ENCODE measurements at regions not wholly inside any gene's neighbourhood (a gene's known extent, or its start where the extent isn't known, plus 50 kb on each side); places are given as distances from the start of the nearest gene placed in this dataset.

- no peak for DNase-seq
- TF ChIP-seq, protein P1, sequence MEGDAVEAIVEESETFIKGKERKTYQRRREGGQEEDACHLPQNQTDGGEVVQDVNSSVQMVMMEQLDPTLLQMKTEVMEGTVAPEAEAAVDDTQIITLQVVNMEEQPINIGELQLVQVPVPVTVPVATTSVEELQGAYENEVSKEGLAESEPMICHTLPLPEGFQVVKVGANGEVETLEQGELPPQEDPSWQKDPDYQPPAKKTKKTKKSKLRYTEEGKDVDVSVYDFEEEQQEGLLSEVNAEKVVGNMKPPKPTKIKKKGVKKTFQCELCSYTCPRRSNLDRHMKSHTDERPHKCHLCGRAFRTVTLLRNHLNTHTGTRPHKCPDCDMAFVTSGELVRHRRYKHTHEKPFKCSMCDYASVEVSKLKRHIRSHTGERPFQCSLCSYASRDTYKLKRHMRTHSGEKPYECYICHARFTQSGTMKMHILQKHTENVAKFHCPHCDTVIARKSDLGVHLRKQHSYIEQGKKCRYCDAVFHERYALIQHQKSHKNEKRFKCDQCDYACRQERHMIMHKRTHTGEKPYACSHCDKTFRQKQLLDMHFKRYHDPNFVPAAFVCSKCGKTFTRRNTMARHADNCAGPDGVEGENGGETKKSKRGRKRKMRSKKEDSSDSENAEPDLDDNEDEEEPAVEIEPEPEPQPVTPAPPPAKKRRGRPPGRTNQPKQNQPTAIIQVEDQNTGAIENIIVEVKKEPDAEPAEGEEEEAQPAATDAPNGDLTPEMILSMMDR (conservative IDR thresholded peaks at IDR 0.05) = no peak
- TF ChIP-seq EZH2 (IDR thresholded peaks at IDR 0.05; ENCODE audit: low read depth) = no peak
- no peak overlapping the region for H3K4me2 ChIP-seq
- H3K4me1 ChIP-seq (replicated peaks; ENCODE audit: insufficient read depth) = no peaks in the 10 kb centered on the region
- ChIA-PET CTCF (no interaction called here), POLR2A (ENCODE audit: unreplicated experiment) (no interaction called here)
- intact Hi-C loops (cut with micrococcal nuclease; ENCODE audit: unreplicated experiment) = no loop called here
- no peak overlapping the region for H2AFZ ChIP-seq
- no peaks in the 10 kb centered on the region for H3K9me2 ChIP-seq (ENCODE audit: insufficient read depth)
- BruUV-seq (replicated peaks) = no TSS peak
- H3K27me3 ChIP-seq (ENCODE audit: insufficient read depth, low read depth) = no peaks in the 10 kb centered on the region
- H3K9me3 ChIP-seq (ENCODE audit: insufficient read depth, low read depth) = no peaks in the 10 kb centered on the region
- no peaks in the 10 kb centered on the region for H3K36me3 ChIP-seq (ENCODE audit: low read depth)
- H3K4me3 ChIP-seq = no peak overlapping the region
- no peaks in the 10 kb centered on the region for H3F3A ChIP-seq (ENCODE audit: insufficient read depth, low read depth)
- H3K27ac ChIP-seq = no peak overlapping the region
- no peaks in the 10 kb centered on the region for H3K79me2 ChIP-seq (ENCODE audit: low read depth)
- no peaks in the 10 kb centered on the region for H4K20me1 ChIP-seq (ENCODE audit: insufficient read depth)
These were observed 1005.1 kb upstream of the FAM98A start for GRCh38 chr2:34604164-34604563.

DNA sequence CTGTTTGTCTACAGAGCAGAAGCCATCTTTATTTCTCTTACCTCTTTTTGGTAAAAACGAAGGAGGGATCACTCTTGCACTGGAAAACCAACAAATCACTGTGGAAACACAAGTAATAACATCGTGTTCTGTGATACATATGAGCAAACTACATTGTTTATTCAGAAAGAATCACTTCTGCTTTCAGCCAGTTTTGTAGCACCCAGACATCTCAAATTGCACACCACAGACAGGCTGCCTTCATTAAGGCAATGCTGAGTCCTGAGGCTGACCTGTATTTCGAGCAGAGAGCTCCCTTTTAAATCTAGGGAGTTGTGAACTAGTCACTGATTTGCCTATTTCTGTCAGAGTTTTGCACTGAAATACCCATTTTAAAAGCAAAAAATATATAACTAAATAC is 1003.2 kb upstream of the FAM98A start:
- no peaks in the 10 kb centered on the region for H3F3A ChIP-seq (ENCODE audit: insufficient read depth, low read depth)
- no peak overlapping the region for H3K27ac ChIP-seq
- ChIA-PET CTCF (no interaction called here), POLR2A (ENCODE audit: unreplicated experiment) (no interaction called here)
- no peak for DNase-seq
- no peaks in the 10 kb centered on the region for H3K27me3 ChIP-seq (ENCODE audit: insufficient read depth, low read depth)
- no TSS peak for BruUV-seq (replicated peaks)
- H3K9me2 ChIP-seq (ENCODE audit: insufficient read depth) = no peaks in the 10 kb centered on the region
- H3K4me3 ChIP-seq = no peak overlapping the region
- H3K79me2 ChIP-seq (ENCODE audit: low read depth) = no peaks in the 10 kb centered on the region
- H3K9me3 ChIP-seq (ENCODE audit: insufficient read depth, low read depth) = no peaks in the 10 kb centered on the region
- H4K20me1 ChIP-seq (ENCODE audit: insufficient read depth) = peaks cover 4% of the 10 kb centered on the region; the same call in 1 of the 2 replicates
- H2AFZ ChIP-seq = no peak overlapping the region
- intact Hi-C loops (cut with micrococcal nuclease; ENCODE audit: unreplicated experiment) = no loop called here
- H3K36me3 ChIP-seq (ENCODE audit: low read depth) = no peaks in the 10 kb centered on the region
- H3K4me2 ChIP-seq = no peak overlapping the region
- no peaks in the 10 kb centered on the region for H3K4me1 ChIP-seq (replicated peaks; ENCODE audit: insufficient read depth)
- TF ChIP-seq, protein P1 (conservative IDR thresholded peaks at IDR 0.05) = no peak
- TF ChIP-seq EZH2 (IDR thresholded peaks at IDR 0.05; ENCODE audit: low read depth) = no peak

- ChIA-PET CTCF (no interaction called here), POLR2A (ENCODE audit: unreplicated experiment) (no interaction called here)
- Histone ChIP-seq H3K27me3 (ENCODE audit: insufficient read depth, low read depth) (no peaks in the 10 kb centered on the region), H3K4me3 (no peak overlapping the region), H3K4me1 (replicated peaks; ENCODE audit: insufficient read depth) (no peaks in the 10 kb centered on the region), H4K20me1 (ENCODE audit: insufficient read depth) (peaks cover 4% of the 10 kb centered on the region; the same call in 1 of the 2 replicates), H3K9me2 (ENCODE audit: insufficient read depth) (no peaks in the 10 kb centered on the region), H3K79me2 (ENCODE audit: low read depth) (no peaks in the 10 kb centered on the region), H3K9me3 (ENCODE audit: insufficient read depth, low read depth) (no peaks in the 10 kb centered on the region), H3K27ac (no peak overlapping the region), H3K4me2 (no peak overlapping the region), H3K36me3 (ENCODE audit: low read depth) (no peaks in the 10 kb centered on the region), H2AFZ (no peak overlapping the region), H3F3A (ENCODE audit: insufficient read depth, low read depth) (no peaks in the 10 kb centered on the region)
- no peak for DNase-seq
- intact Hi-C loops (cut with micrococcal nuclease; ENCODE audit: unreplicated experiment) = no loop called here
- TF ChIP-seq EZH2 (IDR thresholded peaks at IDR 0.05; ENCODE audit: low read depth) = no peak
- TF ChIP-seq, protein P1 (conservative IDR thresholded peaks at IDR 0.05) = no peak
- BruUV-seq (replicated peaks) = no TSS peak
These were observed 1002.5 kb upstream of the FAM98A start for GRCh38 chr2:34601561-34601960.

Measured in PC-9 (cell line).